ENCODE measurements at regions not wholly inside any gene's neighbourhood (a gene's known extent, or its start where the extent isn't known, plus 50 kb on each side); places are given as distances from the start of the nearest gene placed in this dataset.

DNA sequence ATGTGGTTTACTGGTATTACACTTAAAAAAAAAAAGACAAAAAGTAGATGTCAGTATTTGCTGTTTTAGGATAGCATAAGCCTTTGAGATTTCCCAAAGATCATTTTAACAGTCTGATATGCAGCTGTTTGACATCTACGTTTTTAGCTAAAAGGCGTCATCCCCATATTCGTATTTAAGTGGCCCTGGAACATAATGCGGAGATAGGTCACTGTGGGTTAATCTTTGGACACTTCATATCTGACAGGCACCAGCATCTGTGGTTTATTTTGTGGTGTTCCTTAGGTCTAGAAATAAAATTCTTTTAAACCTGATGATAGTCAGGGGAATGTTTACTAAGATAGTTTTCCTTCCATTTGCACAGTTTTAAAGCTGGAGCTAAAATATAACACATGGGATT lies 313.7 kb downstream of the SOX4 start:
- TF ChIP-seq, protein P1, sequence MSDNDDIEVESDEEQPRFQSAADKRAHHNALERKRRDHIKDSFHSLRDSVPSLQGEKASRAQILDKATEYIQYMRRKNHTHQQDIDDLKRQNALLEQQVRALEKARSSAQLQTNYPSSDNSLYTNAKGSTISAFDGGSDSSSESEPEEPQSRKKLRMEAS (IDR thresholded peaks at IDR 0.05; ENCODE audit: low read depth), result no peak
- TF ChIP-seq EP300 (IDR thresholded peaks at IDR 0.05; ENCODE audit: borderline replicate concordance in 1 of 2, low read depth in 1 of 2, low read length in 1 of 2) (no peak), TAF1 (IDR thresholded peaks at IDR 0.05; ENCODE audit: borderline replicate concordance, low read depth, low read length) (no peak), POLR2AphosphoS5 (IDR thresholded peaks at IDR 0.05; ENCODE audit: low read depth, low read length) (no peak), RXRA (IDR thresholded peaks at IDR 0.05; ENCODE audit: borderline replicate concordance, low read depth) (no peak), RAD21 (IDR thresholded peaks at IDR 0.05; ENCODE audit: low read length) (no peak), SMC3 (IDR thresholded peaks at IDR 0.05; ENCODE audit: low read depth, low read length) (no peak), JUND (IDR thresholded peaks at IDR 0.05) (no peak)
- TF ChIP-seq, protein P2, sequence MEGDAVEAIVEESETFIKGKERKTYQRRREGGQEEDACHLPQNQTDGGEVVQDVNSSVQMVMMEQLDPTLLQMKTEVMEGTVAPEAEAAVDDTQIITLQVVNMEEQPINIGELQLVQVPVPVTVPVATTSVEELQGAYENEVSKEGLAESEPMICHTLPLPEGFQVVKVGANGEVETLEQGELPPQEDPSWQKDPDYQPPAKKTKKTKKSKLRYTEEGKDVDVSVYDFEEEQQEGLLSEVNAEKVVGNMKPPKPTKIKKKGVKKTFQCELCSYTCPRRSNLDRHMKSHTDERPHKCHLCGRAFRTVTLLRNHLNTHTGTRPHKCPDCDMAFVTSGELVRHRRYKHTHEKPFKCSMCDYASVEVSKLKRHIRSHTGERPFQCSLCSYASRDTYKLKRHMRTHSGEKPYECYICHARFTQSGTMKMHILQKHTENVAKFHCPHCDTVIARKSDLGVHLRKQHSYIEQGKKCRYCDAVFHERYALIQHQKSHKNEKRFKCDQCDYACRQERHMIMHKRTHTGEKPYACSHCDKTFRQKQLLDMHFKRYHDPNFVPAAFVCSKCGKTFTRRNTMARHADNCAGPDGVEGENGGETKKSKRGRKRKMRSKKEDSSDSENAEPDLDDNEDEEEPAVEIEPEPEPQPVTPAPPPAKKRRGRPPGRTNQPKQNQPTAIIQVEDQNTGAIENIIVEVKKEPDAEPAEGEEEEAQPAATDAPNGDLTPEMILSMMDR (IDR thresholded peaks at IDR 0.05), result no peak
- TF ChIP-seq, protein P3, sequence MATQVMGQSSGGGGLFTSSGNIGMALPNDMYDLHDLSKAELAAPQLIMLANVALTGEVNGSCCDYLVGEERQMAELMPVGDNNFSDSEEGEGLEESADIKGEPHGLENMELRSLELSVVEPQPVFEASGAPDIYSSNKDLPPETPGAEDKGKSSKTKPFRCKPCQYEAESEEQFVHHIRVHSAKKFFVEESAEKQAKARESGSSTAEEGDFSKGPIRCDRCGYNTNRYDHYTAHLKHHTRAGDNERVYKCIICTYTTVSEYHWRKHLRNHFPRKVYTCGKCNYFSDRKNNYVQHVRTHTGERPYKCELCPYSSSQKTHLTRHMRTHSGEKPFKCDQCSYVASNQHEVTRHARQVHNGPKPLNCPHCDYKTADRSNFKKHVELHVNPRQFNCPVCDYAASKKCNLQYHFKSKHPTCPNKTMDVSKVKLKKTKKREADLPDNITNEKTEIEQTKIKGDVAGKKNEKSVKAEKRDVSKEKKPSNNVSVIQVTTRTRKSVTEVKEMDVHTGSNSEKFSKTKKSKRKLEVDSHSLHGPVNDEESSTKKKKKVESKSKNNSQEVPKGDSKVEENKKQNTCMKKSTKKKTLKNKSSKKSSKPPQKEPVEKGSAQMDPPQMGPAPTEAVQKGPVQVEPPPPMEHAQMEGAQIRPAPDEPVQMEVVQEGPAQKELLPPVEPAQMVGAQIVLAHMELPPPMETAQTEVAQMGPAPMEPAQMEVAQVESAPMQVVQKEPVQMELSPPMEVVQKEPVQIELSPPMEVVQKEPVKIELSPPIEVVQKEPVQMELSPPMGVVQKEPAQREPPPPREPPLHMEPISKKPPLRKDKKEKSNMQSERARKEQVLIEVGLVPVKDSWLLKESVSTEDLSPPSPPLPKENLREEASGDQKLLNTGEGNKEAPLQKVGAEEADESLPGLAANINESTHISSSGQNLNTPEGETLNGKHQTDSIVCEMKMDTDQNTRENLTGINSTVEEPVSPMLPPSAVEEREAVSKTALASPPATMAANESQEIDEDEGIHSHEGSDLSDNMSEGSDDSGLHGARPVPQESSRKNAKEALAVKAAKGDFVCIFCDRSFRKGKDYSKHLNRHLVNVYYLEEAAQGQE (IDR thresholded peaks at IDR 0.05; ENCODE audit: low read depth, low read length), result no peak
- TF ChIP-seq, protein P4, sequence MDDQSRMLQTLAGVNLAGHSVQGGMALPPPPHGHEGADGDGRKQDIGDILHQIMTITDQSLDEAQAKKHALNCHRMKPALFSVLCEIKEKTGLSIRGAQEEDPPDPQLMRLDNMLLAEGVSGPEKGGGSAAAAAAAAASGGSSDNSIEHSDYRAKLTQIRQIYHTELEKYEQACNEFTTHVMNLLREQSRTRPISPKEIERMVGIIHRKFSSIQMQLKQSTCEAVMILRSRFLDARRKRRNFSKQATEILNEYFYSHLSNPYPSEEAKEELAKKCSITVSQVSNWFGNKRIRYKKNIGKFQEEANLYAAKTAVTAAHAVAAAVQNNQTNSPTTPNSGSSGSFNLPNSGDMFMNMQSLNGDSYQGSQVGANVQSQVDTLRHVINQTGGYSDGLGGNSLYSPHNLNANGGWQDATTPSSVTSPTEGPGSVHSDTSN (IDR thresholded peaks at IDR 0.05), result no peak
